HG02571 (cell line): ENCODE measurements at regions not wholly inside any gene's neighbourhood (a gene's known extent, or its start where the extent isn't known, plus 50 kb on each side); places are given as distances from the start of the nearest gene placed in this dataset.

Source experiments
- ATAC-seq: cut with Tn5 transposase; IDR thresholded peaks from one replicate; pipeline ENCODE4 v1.9.1; 2021; ENCODE audit warnings: mild to moderate bottlenecking, moderate library complexity; ENCODE audit not compliant: unreplicated experiment

GRCh38 chr6:163904186-163904585 is 489.7 kb downstream of the QKI start:
- no peak for ATAC-seq

DNA sequence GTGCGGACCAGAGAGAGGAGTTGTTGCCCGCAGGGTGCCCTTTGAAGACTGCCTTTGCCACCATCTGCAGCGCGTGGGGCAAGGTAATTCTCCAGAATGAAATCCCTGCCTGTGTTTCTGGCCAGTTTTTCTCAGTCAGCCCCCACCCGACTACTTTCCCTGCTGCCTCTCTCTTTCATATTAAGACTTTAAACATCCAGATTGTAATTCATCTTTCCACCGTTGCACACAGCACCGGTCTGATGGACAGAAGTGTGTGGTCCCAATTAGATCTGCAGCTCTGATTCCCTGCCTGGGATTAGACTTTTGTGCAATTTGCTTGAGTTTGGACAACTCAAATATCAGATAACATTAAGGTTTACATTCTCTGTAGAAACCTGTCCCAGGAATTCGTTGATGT is 489.0 kb downstream of the QKI start:
- ATAC-seq = no peak

DNA sequence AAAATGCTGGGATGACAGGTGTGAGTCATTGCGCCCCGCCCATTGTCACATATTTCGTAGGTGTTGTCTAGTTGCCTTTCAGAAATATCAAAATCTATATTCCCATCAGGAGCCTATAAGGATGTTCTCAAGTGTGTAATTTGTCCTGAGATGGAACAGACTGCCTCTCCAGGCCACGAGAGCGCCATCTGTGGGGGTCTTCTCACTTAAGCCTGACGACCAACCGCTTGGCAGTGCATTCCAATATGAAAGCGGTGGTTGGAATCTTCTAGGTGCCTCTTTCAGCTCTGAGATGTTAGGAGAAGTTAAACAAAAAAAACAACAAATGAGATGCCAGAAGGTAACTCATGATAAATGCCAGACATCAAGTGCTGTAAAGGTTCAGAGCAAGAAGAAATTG is 488.5 kb downstream of the QKI start:
- no peak for ATAC-seq

DNA sequence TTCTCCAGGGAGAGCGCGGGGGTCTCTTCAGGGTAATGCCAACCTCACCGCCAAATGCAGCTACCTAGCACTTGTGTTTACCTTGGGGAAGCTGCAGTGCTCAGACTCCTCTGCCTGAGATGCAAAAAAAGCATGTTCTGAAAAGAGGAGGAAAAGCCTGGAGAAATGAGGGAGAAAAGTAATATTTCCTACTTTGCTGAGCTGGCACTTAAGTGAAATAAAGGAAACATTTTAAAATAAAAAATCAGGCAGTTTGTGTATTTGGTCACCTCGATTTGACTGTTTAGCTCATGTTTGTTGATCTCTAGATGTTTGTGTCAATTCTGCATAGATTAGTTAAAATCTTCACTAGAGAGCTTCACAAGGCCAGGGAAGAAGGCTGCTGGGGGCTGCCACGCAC is 487.2 kb downstream of the QKI start:
- no peak for ATAC-seq

DNA sequence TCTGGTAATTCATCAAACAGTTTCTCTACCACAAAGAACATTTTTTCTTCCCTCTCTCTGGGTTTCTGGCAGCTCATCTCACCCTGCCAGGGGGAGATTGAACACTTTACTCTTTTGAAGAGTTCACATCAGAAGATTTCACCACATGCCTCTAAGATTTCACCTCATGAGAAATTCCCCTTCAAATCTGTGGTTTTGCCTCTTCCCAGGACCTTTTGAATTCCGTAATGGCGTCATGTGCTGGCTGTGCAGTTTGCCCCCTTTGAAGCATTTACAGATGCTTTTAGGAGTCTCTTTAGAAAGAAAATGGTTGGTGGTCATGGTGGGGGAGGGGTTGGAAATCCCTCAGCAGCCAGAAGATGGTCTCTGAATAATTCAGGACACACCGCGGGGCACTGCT is 486.1 kb downstream of the QKI start:
- ATAC-seq = no peak

DNA sequence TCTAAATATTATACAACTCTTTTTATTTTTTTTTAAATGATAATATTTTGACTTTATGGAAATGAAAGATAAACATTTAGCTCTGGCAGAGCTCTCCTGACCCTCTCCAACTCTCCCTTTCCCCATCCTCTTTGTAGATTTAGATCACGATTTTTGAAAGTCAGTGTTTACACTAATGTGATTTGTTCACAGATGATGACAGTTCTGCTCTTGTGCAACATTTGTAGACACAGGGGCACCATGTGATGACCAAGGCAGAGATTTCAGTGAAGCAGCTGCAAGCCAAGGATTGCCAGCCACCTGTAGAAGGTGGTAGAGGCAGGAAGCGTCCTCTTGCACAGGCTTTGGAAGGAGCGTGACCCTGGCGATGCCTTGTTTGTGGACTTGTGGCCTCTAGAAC is 483.2 kb downstream of the QKI start:
- ATAC-seq = no peak

GRCh38 chr6:163897030-163897429 is 482.5 kb downstream of the QKI start:
- no peak for ATAC-seq

DNA sequence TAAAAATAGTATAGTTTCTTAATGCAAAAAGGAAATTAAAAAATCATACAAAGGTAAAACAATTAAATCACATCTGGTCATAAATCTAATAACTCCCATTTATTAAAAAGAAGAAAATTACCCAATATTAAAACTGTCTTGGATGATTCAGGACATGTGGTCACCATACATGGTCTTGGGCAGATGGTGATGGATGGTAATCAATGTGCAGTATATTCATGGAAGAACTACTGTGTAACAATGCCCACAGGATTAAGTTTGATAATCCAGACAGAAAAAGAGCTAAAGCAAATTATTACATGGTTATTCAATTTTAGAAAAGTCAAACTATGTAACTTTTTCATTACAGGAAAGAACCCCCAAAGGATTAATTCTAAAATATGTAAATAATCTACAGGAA is 480.6 kb downstream of the QKI start:
- ATAC-seq = no peak

DNA sequence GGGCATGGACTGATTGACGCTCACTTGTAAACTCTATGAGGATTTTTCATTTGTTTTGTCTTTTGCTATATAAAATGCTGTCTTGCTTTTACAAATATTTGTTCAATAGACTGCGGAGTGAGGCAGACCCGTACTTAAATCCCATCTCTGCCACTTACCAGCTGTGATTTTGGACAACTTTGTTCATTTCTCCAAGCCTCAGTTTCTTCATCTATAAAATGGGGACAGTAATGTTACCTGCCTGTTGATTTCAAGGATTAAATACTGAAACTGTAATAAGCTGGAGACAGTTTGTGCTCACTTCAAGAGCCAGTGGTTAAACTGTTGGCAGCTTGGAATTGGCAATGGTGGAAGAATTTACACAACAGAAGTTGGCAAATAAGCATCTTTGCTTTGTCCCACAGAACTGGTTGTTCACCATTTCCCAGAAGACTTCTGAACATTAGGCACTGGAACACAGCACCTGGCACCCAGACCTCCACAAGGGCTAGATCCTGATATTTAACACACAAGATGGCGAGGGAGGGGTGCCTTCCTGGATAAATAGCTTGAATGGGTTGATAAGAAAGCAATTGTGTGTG is 479.2 kb downstream of the QKI start:
- no peak for ATAC-seq

DNA sequence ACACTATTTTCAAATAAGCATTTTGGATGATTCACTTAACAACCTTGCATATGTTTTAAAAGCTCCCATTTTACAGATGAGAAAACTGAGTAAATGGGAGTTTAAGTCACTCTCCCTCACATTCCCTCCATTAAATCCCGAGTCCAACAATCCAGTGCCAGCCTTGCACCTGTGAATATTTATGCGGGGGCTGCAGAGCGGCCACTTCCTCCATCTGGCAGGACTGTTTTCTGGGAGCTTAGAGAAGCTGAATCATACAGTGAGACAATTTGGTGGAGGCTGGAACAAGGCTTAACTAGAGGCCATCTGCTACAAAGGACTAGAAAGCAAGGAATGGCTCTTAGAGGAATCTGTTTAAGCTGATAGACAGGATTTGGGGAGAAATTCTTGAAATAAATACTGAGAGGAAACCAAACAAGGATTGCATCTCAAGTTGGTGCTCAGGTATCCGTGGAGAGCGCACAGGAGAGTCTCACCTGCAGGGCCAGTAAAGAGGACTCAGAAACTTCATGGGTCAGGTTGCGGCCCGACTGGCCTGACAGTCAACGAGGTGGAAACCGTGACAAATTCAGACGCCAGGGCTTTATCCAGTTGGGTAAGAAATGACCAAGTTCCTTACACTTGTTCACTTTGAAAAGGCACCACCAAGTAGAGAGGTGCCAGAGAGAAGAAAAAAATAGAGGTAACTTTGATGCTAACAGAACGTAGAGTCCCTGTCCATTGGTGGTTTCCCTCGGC is 478.5 kb downstream of the QKI start:
- ATAC-seq = no peak

GRCh38 chr6:163889904-163890514 is 475.5 kb downstream of the QKI start:
- ATAC-seq = no peak

GRCh38 chr6:163888030-163888819 is 473.7 kb downstream of the QKI start:
- ATAC-seq = no peak

GRCh38 chr6:163886428-163886827 is 471.9 kb downstream of the QKI start:
- ATAC-seq = no peak

DNA sequence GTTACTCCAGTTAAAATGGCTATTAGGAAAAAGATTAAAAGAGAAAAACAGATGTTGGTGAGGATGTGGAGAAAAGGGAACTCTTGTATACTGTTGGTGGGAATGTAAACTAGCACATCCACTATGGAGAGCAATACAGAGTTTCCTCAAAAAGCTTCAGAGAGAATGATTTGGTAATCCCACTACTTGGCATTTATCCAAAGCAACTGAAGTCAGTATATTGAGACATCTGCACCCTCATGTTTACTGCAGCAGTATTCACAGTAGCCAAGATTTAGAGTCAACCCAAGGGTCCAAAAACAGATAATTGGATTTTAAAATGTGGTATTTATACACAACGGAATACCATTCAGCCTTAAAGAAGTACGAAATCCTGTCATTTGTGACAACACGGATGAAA is 469.5 kb downstream of the QKI start:
- ATAC-seq = no peak

- no peak for ATAC-seq
Observed at GRCh38 chr6:163878698-163879097, 464.2 kb downstream of the QKI start.

DNA sequence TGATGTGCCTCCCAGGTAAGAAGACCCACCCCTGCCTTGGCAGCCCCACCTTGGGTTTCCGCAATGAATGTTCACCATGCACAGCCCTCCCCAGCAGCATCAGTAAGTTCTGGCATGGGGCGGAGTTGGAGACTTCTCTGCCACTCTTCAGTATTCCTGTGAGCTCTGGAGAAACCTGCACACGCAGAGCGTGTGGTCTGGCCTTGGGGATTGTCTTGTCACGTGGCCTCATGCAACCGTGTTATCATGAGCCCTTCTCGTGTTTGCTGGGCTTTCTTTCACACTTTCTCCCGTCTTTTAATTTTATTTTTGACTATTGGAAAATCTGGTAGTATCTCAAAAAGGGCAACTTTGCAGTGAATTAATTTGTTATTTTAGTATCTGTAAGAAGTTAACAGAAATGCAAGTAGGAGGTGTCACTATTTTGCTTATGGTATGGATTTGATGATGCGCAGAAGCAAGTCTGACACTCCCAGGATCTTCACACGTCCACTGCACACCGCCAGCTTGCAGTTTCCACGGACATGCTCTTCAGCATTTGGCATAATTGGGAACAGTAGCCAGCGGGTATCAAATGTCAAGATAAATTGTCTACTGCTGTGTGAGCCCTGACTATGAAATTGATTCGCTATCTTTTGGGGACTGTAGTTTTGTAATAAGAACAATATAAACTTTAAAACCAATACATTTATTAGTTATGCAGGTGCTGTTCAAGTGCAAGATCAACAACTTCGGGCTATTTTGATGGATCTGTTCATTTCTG is 463.5 kb downstream of the QKI start:
- ATAC-seq = no peak

DNA sequence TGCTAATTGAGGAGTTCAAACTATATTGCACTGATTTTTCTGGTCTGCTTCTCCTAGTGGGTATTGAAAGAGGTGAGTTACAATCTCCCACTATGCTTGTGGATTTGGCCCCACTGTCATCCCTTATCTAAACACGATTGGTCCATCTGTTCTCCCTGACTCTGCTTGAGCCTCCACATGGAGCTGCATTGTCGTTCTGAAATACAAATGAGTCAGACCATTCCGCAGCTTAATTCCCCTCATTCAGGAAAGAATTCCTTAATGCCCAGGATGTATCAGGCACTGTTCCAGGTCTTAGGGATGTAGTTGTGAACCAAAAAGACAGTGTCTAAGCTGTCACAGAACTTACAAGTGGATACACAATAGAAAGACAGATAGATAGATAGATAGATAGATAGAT is 461.9 kb downstream of the QKI start:
- no peak for ATAC-seq

GRCh38 chr6:163874784-163875183 is 460.3 kb downstream of the QKI start:
- no peak for ATAC-seq

- ATAC-seq = no peak
Observed at GRCh38 chr6:163872335-163872734, 457.8 kb downstream of the QKI start.

- ATAC-seq = no peak
Observed at GRCh38 chr6:163871616-163872015, 457.1 kb downstream of the QKI start.
